GM21515 (cell line): ENCODE measurements at regions not wholly inside any gene's neighbourhood (a gene's known extent, or its start where the extent isn't known, plus 50 kb on each side); places are given as distances from the start of the nearest gene placed in this dataset.
"Not testable (repeated sequence)": the region's sequence is repeated elsewhere in the genome, so short reads cannot be mapped to it uniquely, and the experiment has no call there.

Experiments used
- ATAC-seq: cut with Tn5 transposase; IDR thresholded peaks from one replicate; pipeline ENCODE4 v1.9.1; 2021; ENCODE audit not compliant: unreplicated experiment

DNA sequence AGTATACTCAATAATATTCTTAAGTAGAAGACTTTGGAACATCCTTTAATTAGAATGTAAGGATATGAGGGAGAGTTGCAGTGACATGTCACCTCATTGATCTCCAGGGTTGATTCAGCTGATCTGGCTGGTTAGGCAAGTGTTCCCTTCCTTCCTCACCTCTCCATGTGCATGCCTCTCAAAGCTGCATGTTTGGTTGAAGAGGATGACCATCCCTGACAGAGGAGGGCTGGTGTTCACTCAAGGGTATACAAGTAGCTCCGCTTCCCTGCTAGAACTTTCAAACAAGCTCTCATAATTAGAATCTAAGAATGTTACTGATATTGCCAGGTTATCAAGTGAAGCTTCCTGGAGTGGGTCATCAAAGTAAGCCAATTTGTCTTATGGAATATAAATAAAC, 341.1 kb upstream of the FLRT2 start:
- ATAC-seq: no peak

DNA sequence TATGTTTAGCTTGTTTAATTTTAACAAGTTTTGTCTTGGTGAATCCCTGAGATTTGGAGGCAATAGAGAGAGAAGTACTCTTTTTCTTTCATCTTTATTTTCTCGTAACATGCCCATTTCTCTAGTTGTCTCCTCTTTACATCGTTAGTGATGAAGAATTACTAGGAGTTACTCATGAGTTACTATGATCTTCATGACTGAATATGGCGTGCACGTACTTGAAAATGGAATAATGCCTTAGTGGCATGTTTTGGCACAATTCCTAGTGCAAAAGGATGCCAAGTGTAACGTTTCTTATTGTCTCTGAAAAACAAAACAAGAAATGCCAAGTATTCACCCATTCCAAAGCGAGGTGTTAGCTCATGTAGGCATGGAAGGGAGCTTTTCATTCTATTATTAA, 340.7 kb upstream of the FLRT2 start:
- ATAC-seq: not testable (repeated sequence)

DNA sequence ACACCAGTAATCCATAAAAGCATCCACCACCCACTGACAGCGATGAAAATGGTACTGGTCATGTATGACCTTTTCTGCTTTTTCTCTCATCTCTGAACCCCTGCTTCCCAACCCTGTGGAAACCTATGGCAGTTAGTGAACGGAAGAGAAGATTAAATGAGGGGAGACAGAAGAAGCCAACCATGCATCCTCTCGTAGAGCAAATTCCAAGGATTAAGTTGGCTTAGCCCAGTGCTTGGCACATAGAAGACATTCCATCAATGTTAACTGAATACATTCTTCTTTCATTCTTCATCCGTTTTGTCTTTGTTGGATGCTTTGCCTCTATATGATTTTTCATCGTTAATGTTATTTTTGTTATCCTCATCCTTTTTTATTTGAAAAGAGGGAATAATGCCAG, 339.7 kb upstream of the FLRT2 start:
- no peak for ATAC-seq

DNA sequence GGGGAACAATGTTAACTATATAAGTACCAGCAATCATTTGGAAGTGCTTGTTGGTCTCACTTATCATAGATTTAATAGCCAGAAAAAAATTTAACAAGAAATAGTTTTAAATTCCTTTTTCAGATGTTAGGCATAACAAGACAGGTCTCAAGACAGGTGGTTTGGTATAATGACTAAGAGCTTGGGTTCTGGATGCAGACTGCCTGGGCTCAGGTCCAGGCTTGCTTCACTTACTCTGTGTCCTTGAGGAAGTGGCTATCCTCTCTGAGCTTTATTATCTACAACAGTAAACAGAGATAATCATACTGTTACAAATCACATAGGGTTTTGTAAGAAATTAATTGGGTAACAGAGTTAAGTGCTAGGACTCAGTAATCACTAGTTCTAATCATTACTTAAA, 338.0 kb upstream of the FLRT2 start:
- no peak for ATAC-seq

DNA sequence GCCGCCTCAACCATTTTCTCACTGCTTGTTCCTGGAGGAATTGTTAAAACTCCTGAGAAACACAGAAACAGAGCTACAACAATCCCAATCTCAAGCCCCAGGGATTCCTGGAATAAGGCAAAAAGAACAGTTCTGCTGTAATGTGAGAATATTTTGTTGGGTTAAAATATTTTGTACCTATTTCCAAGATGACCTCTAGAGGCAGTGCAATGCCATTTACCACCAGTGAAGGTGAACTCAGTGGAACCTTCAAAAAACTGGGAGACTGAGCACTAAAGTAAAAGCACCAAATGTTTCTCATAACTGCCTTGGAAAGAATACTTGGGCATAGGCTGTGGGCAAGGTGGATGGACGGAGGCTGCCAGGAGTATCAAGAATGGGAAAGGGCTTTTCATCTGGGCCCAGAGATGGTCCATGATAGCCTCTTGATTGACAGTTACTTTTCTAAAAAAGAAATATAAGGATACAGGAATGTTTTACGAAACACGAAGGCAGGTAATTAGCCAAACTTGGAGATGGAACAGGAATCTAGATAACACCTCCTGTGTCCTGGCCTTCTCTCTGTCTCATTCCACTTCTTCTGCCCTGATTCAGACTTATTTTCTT, 334.0 kb upstream of the FLRT2 start:
- ATAC-seq: no peak

DNA sequence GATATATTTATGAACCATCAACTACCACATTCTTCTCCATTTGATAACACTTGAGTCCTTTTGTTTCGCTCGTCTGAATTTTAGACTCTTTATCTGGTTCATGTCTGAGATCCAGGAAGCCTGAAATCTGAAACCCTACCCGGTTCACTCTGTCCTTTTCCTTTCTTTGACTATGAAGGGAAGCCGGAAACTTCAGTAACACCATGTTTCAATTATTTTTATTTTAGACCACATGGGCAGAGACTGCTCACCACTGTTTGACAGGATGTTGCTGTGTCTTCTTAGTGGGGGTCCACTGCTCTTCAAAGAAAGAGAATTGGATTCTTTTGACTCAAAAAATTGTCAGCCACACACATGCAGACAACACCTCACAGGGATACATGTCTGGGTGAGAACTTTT, 331.9 kb upstream of the FLRT2 start:
- no peak for ATAC-seq

DNA sequence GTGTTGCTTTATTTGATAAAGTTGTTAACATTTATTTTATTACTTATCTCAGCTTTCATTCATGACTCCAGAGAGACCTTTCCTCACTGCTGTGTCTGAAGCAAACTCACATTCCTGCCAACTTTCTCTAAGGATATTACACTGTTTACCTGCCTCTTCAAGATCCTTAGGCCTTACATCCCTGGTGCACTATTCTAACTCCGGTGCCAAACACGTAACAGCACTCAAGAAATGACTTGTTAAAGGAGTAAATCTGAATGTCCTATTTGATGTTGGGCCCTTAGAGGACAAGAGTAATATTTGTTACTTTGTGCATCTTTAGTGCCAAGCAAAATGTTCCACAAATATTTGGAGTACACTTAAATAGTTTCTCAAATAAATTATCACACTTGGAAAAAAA, 324.1 kb upstream of the FLRT2 start:
- ATAC-seq: no peak

DNA sequence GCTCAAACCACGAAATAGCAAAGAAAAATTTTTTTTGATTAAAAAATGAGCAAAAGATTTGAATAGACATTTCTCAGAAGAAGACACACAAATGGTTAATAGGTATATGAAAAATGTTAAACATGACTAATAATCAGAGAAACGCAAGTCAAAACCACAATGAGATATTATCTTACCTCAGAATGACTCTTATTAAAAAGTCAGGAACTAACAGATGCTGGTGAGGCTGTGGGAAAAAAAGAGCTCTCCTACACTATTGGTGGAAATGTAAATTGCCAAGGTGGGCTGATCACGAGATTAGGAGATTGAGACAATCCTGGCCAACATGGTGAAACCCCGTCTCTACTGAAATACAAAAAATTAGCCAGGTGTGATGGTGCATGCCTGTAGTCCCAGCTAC, 315.5 kb upstream of the FLRT2 start:
- no peak for ATAC-seq

DNA sequence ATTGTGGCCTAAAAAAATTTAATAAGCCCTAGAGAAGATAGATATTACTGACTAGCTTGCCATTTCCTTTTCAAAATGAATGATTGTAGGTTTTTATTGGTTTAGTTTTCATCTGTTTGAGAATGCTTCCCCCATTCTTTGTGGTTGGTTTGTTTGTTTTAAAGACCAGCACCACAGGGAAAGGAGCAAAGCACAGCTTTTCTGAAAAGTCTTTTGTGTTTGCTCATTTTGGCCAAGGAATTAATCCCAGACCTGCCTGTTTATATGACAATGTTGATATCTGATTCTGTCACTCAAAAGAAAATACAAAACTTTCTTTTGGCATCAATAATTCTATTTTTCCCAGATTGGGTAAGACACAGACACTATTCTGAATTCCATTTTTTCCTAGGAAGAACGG, 312.5 kb upstream of the FLRT2 start:
- no peak for ATAC-seq

DNA sequence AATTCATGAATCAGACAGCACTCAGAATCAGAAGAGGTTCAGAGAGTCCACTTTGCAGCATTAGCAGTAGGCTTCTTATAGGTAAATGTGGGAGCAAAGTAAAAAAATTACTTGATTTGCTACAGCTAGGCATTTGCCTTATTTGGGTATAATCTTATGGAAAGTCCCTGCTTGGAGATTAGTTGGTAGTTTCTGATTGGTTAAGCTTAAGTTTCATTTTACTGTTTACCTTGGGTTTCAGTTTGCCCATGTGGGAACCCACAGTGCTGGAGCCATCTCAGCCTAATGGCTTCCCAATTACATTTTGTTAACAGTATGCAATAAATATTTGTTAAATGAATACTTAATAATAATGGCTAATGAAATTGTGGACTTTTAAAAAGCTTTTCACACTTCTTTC, 311.0 kb upstream of the FLRT2 start:
- ATAC-seq: no peak

DNA sequence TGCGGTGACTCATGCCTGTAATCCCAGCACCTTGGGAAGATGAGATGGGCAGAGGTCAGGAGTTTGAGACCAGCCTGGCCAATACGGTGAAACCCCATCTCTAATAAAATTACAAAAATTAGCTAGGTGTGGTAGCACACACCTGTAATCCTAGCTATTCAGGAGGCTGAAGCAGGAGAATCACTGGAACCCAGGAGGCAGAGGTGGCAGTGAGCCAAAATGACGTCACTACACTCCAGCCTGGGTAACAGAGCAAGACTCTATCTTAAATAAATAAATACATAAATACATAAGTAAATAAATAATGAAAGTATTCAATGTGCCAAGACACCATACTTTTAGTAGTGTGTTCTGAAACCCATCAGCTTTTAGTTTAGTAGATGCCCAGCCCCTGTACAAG, 308.1 kb upstream of the FLRT2 start:
- no peak for ATAC-seq

DNA sequence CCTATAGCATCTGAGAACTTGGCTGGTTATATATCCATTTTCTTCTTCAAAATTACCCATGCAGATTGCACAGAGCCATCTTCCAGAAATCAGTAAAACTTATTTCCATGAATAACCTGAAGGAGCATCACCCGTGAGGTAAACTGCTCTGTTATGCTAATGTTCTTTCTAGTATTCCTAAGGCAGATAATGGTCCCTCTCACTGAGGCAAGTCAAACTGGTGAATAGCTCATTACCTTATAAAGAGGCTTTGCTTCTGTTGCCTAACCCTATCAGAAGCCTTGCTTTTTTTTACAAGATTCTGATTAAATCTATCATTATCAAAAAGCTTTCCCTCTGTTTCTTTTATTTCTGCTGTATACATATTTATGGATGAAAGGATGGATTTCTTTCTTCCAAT, 307.6 kb upstream of the FLRT2 start:
- no peak for ATAC-seq

DNA sequence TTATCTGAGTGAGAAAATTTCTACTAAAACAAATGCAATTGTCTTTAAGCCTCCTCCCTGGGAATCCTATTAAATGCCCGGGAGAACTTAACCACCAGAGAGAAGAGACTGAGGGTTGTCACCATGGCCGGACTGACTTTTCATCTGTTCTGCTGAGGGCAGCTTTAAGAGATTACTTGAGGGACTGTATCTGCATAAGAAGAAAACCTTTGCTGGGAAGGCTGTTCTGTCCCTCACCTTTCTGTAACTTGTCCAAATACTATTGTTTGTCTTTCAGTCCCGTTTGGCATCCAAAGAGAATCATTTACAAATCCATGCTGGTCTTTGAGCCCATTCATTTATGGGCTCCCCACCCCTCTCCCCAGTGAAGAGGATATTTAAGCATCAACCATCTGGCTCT, 306.3 kb upstream of the FLRT2 start:
- ATAC-seq: no peak

DNA sequence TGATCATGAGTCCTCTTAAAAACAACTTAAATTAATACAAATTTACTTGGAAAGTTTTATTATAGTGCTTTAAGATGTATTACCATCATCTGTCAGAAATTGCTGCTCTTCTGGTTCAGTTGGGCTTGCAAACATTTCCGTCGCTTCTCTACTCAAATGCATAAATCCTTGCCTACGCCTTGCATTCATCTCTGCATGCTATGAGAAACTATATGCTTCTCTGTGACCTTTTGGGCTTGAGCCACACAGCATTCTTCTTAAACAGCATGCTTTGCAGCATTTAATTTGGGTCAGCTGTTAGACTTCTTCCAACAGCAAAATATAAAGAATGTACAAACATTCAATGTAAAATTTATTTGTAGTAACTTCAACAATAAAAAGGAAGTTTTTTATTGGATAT, 305.7 kb upstream of the FLRT2 start:
- ATAC-seq: no peak

DNA sequence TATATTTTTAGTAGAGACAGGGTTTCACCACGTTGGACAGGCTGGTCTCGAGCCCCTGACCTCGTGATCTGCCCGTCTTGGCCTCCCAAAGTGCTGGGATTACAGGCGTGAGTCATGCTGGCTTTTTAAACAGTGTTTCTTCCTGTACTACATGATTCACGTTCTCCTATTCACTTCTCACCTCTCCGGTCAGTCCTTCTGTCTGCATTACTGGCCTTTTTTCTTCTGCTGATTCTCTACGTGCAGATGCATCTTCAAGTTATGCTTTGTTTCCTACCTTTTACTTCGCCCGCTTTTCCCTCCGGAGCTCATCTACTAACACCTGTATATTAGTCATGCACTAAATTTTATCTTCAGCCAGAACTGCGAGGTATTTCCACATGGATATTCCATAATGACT, 296.2 kb upstream of the FLRT2 start:
- no peak for ATAC-seq

DNA sequence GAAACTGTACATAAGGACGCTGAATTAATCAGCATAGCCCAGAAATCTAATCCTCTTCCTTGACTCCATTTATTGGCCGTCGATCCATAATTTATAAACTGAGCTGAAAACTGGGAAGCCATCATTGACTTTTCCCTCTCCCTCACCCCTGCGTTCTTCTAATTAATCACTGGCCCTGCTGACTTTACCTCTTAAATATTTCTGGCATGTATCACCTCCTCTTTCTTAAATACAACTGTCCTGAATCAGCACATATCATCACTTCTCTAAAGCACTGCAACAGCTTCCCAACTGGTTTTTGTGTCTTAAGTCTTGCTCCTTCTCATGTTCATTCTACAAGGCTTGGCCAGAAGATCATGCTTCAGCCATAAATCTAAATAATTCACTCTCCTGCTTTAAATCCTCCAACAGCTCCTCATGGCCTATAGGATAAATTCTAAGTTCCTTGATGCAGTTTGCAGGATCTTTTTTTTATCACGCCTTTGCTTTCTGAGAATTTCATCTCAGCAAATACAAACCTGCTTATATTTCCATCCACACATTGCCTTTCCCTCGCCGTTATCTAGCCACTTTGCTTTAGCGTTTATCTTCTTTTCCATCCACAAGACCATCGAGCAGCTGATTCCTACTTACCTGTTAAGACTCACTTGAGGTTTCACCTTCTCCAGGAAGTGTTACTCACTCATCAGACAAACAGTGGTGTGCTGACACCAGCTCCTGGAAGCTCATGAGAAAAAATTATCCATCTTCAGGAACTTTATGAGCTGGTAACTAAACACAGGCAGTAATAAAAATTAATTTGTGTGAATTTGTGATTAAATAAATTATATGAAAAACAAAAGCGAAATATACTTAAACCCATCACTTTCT, 295.6 kb upstream of the FLRT2 start:
- ATAC-seq: no peak

DNA sequence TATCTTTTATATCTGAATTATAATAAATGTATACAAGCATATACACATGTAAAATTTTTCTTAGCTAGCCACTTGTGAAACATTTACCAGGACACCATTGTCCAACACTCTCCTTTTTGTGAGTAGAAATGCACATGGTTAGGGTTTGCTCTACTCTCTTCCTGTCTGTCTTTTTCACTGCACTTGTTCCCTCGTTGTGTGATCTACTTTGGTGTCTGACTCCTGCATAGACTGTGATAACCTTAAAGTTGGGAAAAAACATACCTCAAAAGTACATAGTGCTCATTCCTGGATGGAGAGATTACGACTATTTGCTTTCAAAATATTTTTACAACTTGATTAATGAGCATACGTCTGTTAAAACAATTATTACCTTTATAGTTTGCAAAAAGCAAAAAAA, 294.1 kb upstream of the FLRT2 start:
- no peak for ATAC-seq

DNA sequence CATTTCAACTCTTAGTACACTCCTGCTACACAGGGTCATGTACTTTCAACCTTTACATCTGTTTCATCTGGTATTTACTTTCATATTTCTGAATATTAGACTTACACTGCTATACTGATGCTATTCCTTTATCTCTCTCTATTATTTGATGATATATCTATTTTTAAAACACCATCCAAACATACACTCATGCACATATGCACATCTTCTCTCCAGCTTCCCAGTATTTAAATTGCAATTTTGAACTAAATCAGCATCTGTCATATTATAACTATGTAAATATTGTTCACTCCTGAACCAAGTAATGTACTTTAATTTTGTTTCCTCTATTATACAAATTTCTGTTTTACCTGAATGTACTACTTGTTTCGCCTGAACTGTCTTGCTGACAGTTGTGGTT, 293.6 kb upstream of the FLRT2 start:
- no peak for ATAC-seq

DNA sequence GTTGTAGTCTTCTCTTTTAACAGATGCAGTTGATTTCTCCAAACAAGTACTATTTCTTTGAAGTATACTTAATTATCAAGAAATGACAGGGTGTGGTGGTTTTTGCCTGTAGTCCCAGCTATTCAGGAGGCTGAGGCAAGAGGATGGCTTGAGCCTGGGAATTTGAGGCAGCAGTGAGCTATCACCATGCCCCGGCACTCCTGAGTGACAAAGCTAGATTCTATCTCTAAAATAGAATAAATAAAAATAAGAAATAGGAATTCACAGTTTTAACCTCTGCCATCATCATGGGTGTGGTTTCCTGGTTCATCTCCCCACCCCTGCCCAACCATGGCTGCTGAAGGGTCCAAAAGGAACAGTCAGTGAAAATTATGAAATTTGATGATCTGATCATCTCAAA, 290.2 kb upstream of the FLRT2 start:
- no peak for ATAC-seq

DNA sequence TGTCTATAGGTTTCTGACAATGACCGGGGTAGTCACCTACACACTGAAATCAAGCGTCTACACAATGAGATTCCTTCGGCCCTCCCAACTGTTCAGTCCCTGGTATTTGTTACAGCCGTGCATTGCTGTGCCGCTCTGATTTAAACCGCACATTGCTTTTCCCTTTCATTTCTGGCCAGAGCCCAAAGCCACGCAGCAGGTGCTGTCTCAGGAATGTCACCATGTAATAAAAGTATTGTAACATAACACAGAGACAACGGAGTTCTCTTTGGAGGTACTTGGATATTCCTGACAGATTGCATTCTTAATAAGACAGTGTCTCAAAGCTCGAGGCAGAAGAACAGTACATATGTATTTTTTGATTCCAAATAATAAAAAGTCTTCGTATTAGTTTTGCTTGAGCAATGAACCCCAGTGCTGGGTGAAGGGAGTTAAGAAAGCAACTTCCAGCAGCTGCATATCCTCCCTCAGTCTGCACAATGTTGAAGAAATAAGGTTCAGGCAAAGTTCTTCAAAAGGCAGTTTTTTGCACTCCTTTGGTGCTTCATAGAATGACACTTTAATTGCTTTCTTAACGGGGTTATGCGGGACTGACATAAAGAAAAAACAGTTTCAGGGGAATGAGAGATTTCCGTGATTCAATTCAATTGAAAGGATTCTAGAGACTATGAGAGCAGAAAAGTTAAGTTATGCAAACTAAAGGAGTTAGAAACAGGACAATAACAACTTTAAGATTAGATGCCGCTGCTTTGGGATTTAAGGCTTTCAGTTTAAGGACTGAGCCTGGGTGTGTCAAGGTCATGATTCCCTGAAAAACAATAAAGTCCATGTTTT, 288.7 kb upstream of the FLRT2 start:
- ATAC-seq: no peak

DNA sequence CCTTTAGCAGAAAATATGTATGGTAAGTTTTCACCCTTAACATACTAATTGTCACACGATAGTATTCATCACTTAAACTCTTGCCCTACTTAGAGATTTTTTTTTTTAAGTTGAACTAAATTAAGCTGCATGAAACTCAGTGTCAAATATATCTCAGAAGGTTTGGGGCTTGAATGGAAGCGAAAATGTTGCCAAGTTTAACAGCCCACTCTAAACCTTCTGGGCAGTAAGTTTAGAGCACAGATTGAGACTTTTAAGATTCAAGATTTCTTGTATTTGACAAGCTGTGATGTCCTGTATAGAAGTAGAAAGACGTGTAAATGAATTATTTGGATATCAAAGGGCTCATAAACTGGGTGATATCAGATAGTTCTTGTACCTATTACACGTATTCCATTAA, 287.3 kb upstream of the FLRT2 start:
- no peak for ATAC-seq

DNA sequence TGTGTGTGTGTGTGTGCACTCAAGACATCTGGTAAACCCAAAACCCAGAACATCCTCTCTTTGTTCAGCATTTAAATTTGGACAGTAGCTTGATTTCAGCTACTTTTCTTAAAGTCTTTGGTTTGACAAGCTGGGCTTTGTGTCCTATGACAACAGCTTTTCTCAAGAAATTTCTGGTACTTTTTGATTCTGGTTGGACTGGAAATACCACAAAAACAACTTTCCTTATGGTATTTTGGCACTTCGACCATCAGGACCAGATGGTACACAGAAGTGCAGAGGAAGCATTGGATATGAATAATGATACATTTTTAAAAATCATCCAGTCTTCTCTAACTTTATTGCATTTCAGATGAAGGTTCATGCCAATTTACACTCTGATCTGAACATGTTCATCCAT, 286.6 kb upstream of the FLRT2 start:
- no peak for ATAC-seq
